Activated CD4-positive, alpha-beta T cell treated with anti-CD3 and anti-CD28 coated beads for 36 hours (primary cell): ENCODE measurements at regions not wholly inside any gene's neighbourhood (a gene's known extent, or its start where the extent isn't known, plus 50 kb on each side); places are given as distances from the start of the nearest gene placed in this dataset.

Experiments
- ATAC-seq: fragments of 200-7000 bp; cut with Tn5 transposase; one replicate; pipeline ENCODE4 v1.10.0; 2021; ENCODE audit warnings: mild to moderate bottlenecking, moderate library complexity
- CTCF ChIA-PET: fragments of 350-600 bp; sonication (Branson Sonifier 250); formaldehyde crosslinking; loops from one replicate; lab custom pipeline; 2021; ENCODE audit warnings: antibody characterized with exemption; lab: Charles Lee
- POLR2A ChIA-PET: fragments of 350-600 bp; sonication (Branson Sonifier 250); formaldehyde crosslinking; loops from one replicate; lab custom pipeline; 2021; ENCODE audit warnings: antibody characterized with exemption, inconsistent platforms; lab: Charles Lee
- DNase-seq: peaks from one replicate; pipeline ENCODE4 v3.0.0-alpha.2; 2020
- H3K27ac Mint-ChIP-seq: one replicate; pipeline ENCODE4 v1.8.0; 2021; ENCODE audit warnings: mixed read lengths
- H3K27me3 Mint-ChIP-seq: one replicate; pipeline ENCODE4 v1.8.0; 2021; ENCODE audit warnings: mixed read lengths
- H3K36me3 Mint-ChIP-seq: one replicate; pipeline ENCODE4 v1.8.0; 2021; ENCODE audit warnings: low read depth, mixed read lengths
- H3K4me1 Mint-ChIP-seq: one replicate; pipeline ENCODE4 v1.8.0; 2021; ENCODE audit warnings: mixed read lengths
- H3K4me3 Mint-ChIP-seq: one replicate; pipeline ENCODE4 v1.8.0; 2021; ENCODE audit warnings: mild to moderate bottlenecking, moderate library complexity, mixed read lengths
- H3K9me3 Mint-ChIP-seq: one replicate; pipeline ENCODE4 v1.8.0; 2021; ENCODE audit warnings: low read depth, mixed read lengths
- intact Hi-C, 2 experiments: fragments of 100-400 bp; cut with DNase I in 1 of 2; cut with micrococcal nuclease in 1 of 2; formaldehyde crosslinking; loops; one replicate each; pipeline versions ENCODE4 v1.14.2 to v1.15.1; 2022 to 2024; cut with DNase I, micrococcal nuclease

- peaks cover 65% of the 10 kb centered on the region for H3K4me1 Mint-ChIP-seq
These were observed 88.9 kb upstream of the KLF6 start for GRCh38 chr10:3873728-3874461.

GRCh38 chr10:3872712-3873329 is 87.8 kb upstream of the KLF6 start:
- POLR2A ChIA-PET: interaction anchor here (1.3 to 1.4 kb wide), 2 partner anchors 22 to 68 kb away, joined by 3 to 4 read pairs; no protein-coding TSS in a partner anchor
- no peaks in the 10 kb centered on the region for H3K9me3 Mint-ChIP-seq
- peaks cover 76% of the 10 kb centered on the region for H3K4me1 Mint-ChIP-seq
- H3K27ac Mint-ChIP-seq: peak overlapping the region; percentile 82
- ATAC-seq (no peak), DNase-seq (no peak)
- H3K4me3 Mint-ChIP-seq: no peak overlapping the region
- CTCF ChIA-PET: interaction anchor here (0.7 kb wide), 1 partner anchor 62 kb away, joined by 4 read pairs; no protein-coding TSS in a partner anchor
- H3K36me3 Mint-ChIP-seq: peaks cover 2% of the 10 kb centered on the region
- intact Hi-C loops: loop anchor here in 1 of 2 experiments (1.0 to 10.0 kb wide), 2 partner anchors 88 to 778 kb away; partner anchors contain the start of gene KLF6
- H3K27me3 Mint-ChIP-seq: no peaks in the 10 kb centered on the region

More at GRCh38 chr10:3873728-3874461, 88.9 kb upstream of the KLF6 start:
- CTCF ChIA-PET: interaction anchor here (1.4 kb wide), 1 partner anchor 89 kb away, joined by 3 read pairs; the partner anchor contains the start of gene KLF6
- H3K27me3 Mint-ChIP-seq: no peaks in the 10 kb centered on the region
- intact Hi-C loops: loop anchor here (1.0 to 10.0 kb wide), 5 partner anchors 27 to 779 kb away; partner anchors contain the start of gene KLF6 (in 1 of the 2)
- DNase-seq: no peak
- peaks cover 2% of the 10 kb centered on the region for H3K36me3 Mint-ChIP-seq
- peak overlapping the region; percentile 89 for H3K27ac Mint-ChIP-seq
- peak overlapping the region; percentile 15 for H3K4me3 Mint-ChIP-seq
- POLR2A ChIA-PET: interaction anchor here (1.5 to 2.4 kb wide), 3 partner anchors 8 to 68 kb away, joined by 5 to 17 read pairs (median 8); no protein-coding TSS in a partner anchor
- peak; percentile 27 for ATAC-seq
- H3K9me3 Mint-ChIP-seq: no peaks in the 10 kb centered on the region

GRCh38 chr10:3871424-3871996 is 86.5 kb upstream of the KLF6 start:
- DNase-seq (no peak), ATAC-seq (no peak)
- Mint-ChIP-seq H3K36me3 (peaks cover 2% of the 10 kb centered on the region), H3K4me1 (peaks cover 81% of the 10 kb centered on the region), H3K27ac (peak overlapping the region; percentile 7), H3K4me3 (no peak overlapping the region), H3K27me3 (no peaks in the 10 kb centered on the region), H3K9me3 (no peaks in the 10 kb centered on the region)
- ChIA-PET POLR2A (interaction anchor here (1.3 to 1.4 kb wide), 2 partner anchors 20 to 66 kb away, joined by 3 to 4 read pairs; no protein-coding TSS in a partner anchor), CTCF (no interaction called here)
- intact Hi-C loops: loop anchor here in 1 of 2 experiments (10.0 kb wide), 1 partner anchor 777 kb away; no protein-coding TSS in a partner anchor

GRCh38 chr10:3869036-3869435 is 84.0 kb upstream of the KLF6 start:
- DNase-seq: peak; percentile 42
- no peaks in the 10 kb centered on the region for H3K36me3 Mint-ChIP-seq
- H3K4me3 Mint-ChIP-seq: no peak overlapping the region
- ChIA-PET POLR2A (interaction anchor here (2.5 kb wide), 1 partner anchor 84 kb away, joined by 7 read pairs; the partner anchor contains the start of gene KLF6), CTCF (no interaction called here)
- peak; percentile 19 for ATAC-seq
- intact Hi-C loops: loop anchor here in 1 of 2 experiments (5.0 kb wide), 1 partner anchor 263 kb away; no protein-coding TSS in a partner anchor
- peaks cover 78% of the 10 kb centered on the region for H3K4me1 Mint-ChIP-seq
- H3K27ac Mint-ChIP-seq: peak overlapping the region; percentile 81
- no peaks in the 10 kb centered on the region for H3K9me3 Mint-ChIP-seq
- no peaks in the 10 kb centered on the region for H3K27me3 Mint-ChIP-seq

GRCh38 chr10:3868271-3868664 is 83.3 kb upstream of the KLF6 start:
- ChIA-PET POLR2A (interaction anchor here (0.6 to 2.5 kb wide), 3 partner anchors 39 to 83 kb away, joined by 5 to 7 read pairs (median 6); partner anchors contain the start of gene KLF6), CTCF (no interaction called here)
- no peak overlapping the region for H3K4me3 Mint-ChIP-seq
- peak overlapping the region; percentile 81 for H3K27ac Mint-ChIP-seq
- H3K27me3 Mint-ChIP-seq: no peaks in the 10 kb centered on the region
- no peaks in the 10 kb centered on the region for H3K9me3 Mint-ChIP-seq
- no peak for DNase-seq
- intact Hi-C loops: loop anchor here in 1 of 2 experiments (5.0 kb wide), 1 partner anchor 264 kb away; no protein-coding TSS in a partner anchor
- peaks cover 75% of the 10 kb centered on the region for H3K4me1 Mint-ChIP-seq
- no peak for ATAC-seq
- no peaks in the 10 kb centered on the region for H3K36me3 Mint-ChIP-seq

GRCh38 chr10:3867454-3868270 is 82.7 kb upstream of the KLF6 start:
- H3K9me3 Mint-ChIP-seq: no peaks in the 10 kb centered on the region
- ChIA-PET CTCF (interaction anchor here (2.9 kb wide), 1 partner anchor 15 kb away, joined by 25 read pairs; no protein-coding TSS in a partner anchor), POLR2A (interaction anchor here (0.6 to 2.5 kb wide), 4 partner anchors 15 to 83 kb away, joined by 5 to 28 read pairs (median 6); partner anchors contain the start of gene KLF6)
- peak; percentile 60 for DNase-seq
- peak; percentile 76 for ATAC-seq
- no peaks in the 10 kb centered on the region for H3K36me3 Mint-ChIP-seq
- no peaks in the 10 kb centered on the region for H3K27me3 Mint-ChIP-seq
- peaks cover 69% of the 10 kb centered on the region for H3K4me1 Mint-ChIP-seq
- H3K4me3 Mint-ChIP-seq: peak overlapping the region; percentile 10
- peak overlapping the region; percentile 81 for H3K27ac Mint-ChIP-seq
- intact Hi-C loops: loop anchor here (1.0 to 5.0 kb wide), 15 partner anchors 8 to 785 kb away; partner anchors contain the start of gene KLF6 (in 1 of the 2)

- intact Hi-C loops: loop anchor here (2.0 to 5.0 kb wide), 6 partner anchors 68 to 266 kb away; no protein-coding TSS in a partner anchor
- Mint-ChIP-seq H3K27ac (peak overlapping the region; percentile 81), H3K36me3 (no peaks in the 10 kb centered on the region), H3K4me1 (peaks cover 57% of the 10 kb centered on the region), H3K27me3 (no peaks in the 10 kb centered on the region), H3K9me3 (no peaks in the 10 kb centered on the region), H3K4me3 (peak overlapping the region; percentile 0)
- peak; percentile 69 for ATAC-seq
- no peak for DNase-seq
- POLR2A ChIA-PET: interaction anchor here (0.7 to 2.4 kb wide), 10 partner anchors 9 to 105 kb away, joined by 3 to 32 read pairs (median 4); partner anchors contain the start of gene KLF6
- CTCF ChIA-PET: interaction anchor here (0.7 to 2.9 kb wide), 6 partner anchors 9 to 58 kb away, joined by 3 to 25 read pairs (median 4); no protein-coding TSS in a partner anchor
These were observed 81.3 kb upstream of the KLF6 start for GRCh38 chr10:3866332-3866731.

- peak; percentile 5 for ATAC-seq
- DNase-seq: no peak
- Mint-ChIP-seq H3K36me3 (no peaks in the 10 kb centered on the region), H3K27ac (peak overlapping the region; percentile 81), H3K27me3 (no peaks in the 10 kb centered on the region), H3K4me1 (peaks cover 57% of the 10 kb centered on the region), H3K4me3 (no peak overlapping the region), H3K9me3 (no peaks in the 10 kb centered on the region)
- POLR2A ChIA-PET: interaction anchor here (0.7 to 2.4 kb wide), 10 partner anchors 10 to 259 kb away, joined by 3 to 32 read pairs (median 4); partner anchors contain the start of gene KLF6
- intact Hi-C loops: loop anchor here in 1 of 2 experiments (1.0 to 5.0 kb wide), 2 partner anchors 267 to 821 kb away; no protein-coding TSS in a partner anchor
- CTCF ChIA-PET: interaction anchor here (0.7 to 2.9 kb wide), 8 partner anchors 9 to 57 kb away, joined by 3 to 25 read pairs (median 3); no protein-coding TSS in a partner anchor
These were observed 80.6 kb upstream of the KLF6 start for GRCh38 chr10:3865565-3865964.

- ChIA-PET CTCF (interaction anchor here (0.6 kb wide), 1 partner anchor 9 kb away, joined by 3 read pairs; no protein-coding TSS in a partner anchor), POLR2A (no interaction called here)
- Mint-ChIP-seq H3K4me3 (no peak overlapping the region), H3K27me3 (no peaks in the 10 kb centered on the region), H3K36me3 (no peaks in the 10 kb centered on the region), H3K27ac (no peak overlapping the region), H3K4me1 (peaks cover 31% of the 10 kb centered on the region), H3K9me3 (no peaks in the 10 kb centered on the region)
- DNase-seq (no peak), ATAC-seq (no peak)
- intact Hi-C loops: no loop called here
These were observed 76.8 kb upstream of the KLF6 start for GRCh38 chr10:3861795-3862194.
